ENCODE measurements at regions not wholly inside any gene's neighbourhood (a gene's known extent, or its start where the extent isn't known, plus 50 kb on each side); places are given as distances from the start of the nearest gene placed in this dataset.

GRCh38 chr20:57118107-57118769 lies 148.2 kb downstream of the BMP7 start:
- no peak for TF ChIP-seq MXI1 (IDR thresholded peaks at IDR 0.05; ENCODE audit: low read depth, low read length)
- TF ChIP-seq CTCF (IDR thresholded peaks at IDR 0.05 in 2 of 3, conservative IDR thresholded peaks at IDR 0.05 in 1 of 3; ENCODE audit: control insufficient read depth in 2 of 3, extremely low read depth in 1 of 3, insufficient read depth in 1 of 3, low read depth in 3 of 3, low read length in 3 of 3), result no peak
- no peak for TF ChIP-seq LARP7 (IDR thresholded peaks at IDR 0.05)
- no peak for TF ChIP-seq EP300 (IDR thresholded peaks at IDR 0.05; ENCODE audit: borderline replicate concordance in 1 of 2, control insufficient read depth in 1 of 2, low read depth in 2 of 2, low read length in 2 of 2)
